ENCODE measurements at regions not wholly inside any gene's neighbourhood (a gene's known extent, or its start where the extent isn't known, plus 50 kb on each side); places are given as distances from the start of the nearest gene placed in this dataset.
A peak's percentile ranks its signal among the peaks of the same experiment; 100 is the strongest.

- DNase-seq (ENCODE audit: low spot score) = no peak
- intact Hi-C loops (cut with DNase I) = no loop called here
Observed at GRCh38 chr2:120438301-120439066, 92.5 kb downstream of the INHBB start.

- intact Hi-C loops (cut with DNase I) = no loop called here
- DNase-seq (ENCODE audit: low spot score) = no peak
Observed at GRCh38 chr2:120439067-120439368, 93.1 kb downstream of the INHBB start.

- intact Hi-C loops (cut with DNase I) = no loop called here
- DNase-seq (ENCODE audit: low spot score) = no peak
Observed at GRCh38 chr2:120439637-120440384, 93.9 kb downstream of the INHBB start.

GRCh38 chr2:120440521-120441350 is 94.8 kb downstream of the INHBB start:
- DNase-seq (ENCODE audit: low spot score) = no peak
- intact Hi-C loops (cut with DNase I) = no loop called here

GRCh38 chr2:120441351-120441700 is 95.4 kb downstream of the INHBB start:
- intact Hi-C loops (cut with DNase I) = no loop called here
- DNase-seq (ENCODE audit: low spot score) = no peak

GRCh38 chr2:120441744-120442471 is 96.0 kb downstream of the INHBB start:
- no peak for DNase-seq (ENCODE audit: low spot score)
- intact Hi-C loops (cut with DNase I) = no loop called here

- no peak for DNase-seq (ENCODE audit: low spot score)
- intact Hi-C loops (cut with DNase I) = no loop called here
Observed at GRCh38 chr2:120442541-120442922, 96.6 kb downstream of the INHBB start.

- intact Hi-C loops (cut with DNase I) = no loop called here
Observed at GRCh38 chr2:120442923-120443571, 97.1 kb downstream of the INHBB start.

GRCh38 chr2:120443946-120444345 is 98.0 kb downstream of the INHBB start:
- peak; percentile 71 for DNase-seq (ENCODE audit: low spot score)
- intact Hi-C loops (cut with DNase I) = no loop called here

More at GRCh38 chr2:120442923-120443571, 97.1 kb downstream of the INHBB start:
- peak; percentile 62 for DNase-seq (ENCODE audit: low spot score)

- intact Hi-C loops (cut with DNase I) = no loop called here
- peak; percentile 56 for DNase-seq (ENCODE audit: low spot score)
Observed at GRCh38 chr2:120444691-120445240, 98.8 kb downstream of the INHBB start.

- DNase-seq (ENCODE audit: low spot score) = peak; percentile 25
- intact Hi-C loops (cut with DNase I) = no loop called here
Observed at GRCh38 chr2:120445449-120446143, 99.7 kb downstream of the INHBB start.

- intact Hi-C loops (cut with DNase I) = no loop called here
- DNase-seq (ENCODE audit: low spot score) = peak; percentile 61
Observed at GRCh38 chr2:120446236-120447126, 100.5 kb downstream of the INHBB start.

- intact Hi-C loops (cut with DNase I) = no loop called here
- DNase-seq (ENCODE audit: low spot score) = peak; percentile 68
Observed at GRCh38 chr2:120447127-120447785, 101.3 kb downstream of the INHBB start.

GRCh38 chr2:120448436-120448835 is 102.5 kb downstream of the INHBB start:
- DNase-seq (ENCODE audit: low spot score) = no peak
- intact Hi-C loops (cut with DNase I) = no loop called here

- peak; percentile 64 for DNase-seq (ENCODE audit: low spot score)
- intact Hi-C loops (cut with DNase I) = no loop called here
Observed at GRCh38 chr2:120448961-120449810, 103.2 kb downstream of the INHBB start.

Measured in posterior vena cava (tissue), 2 donors.